Epidermal melanocyte (primary cell): ENCODE measurements at regions not wholly inside any gene's neighbourhood (a gene's known extent, or its start where the extent isn't known, plus 50 kb on each side); places are given as distances from the start of the nearest gene placed in this dataset.

Experiments used
- DNase-seq: peaks from one replicate; pipeline ENCODE4 v3.0.0; 2011; ENCODE audit warnings: low spot score; ENCODE audit not compliant: insufficient read length

DNA sequence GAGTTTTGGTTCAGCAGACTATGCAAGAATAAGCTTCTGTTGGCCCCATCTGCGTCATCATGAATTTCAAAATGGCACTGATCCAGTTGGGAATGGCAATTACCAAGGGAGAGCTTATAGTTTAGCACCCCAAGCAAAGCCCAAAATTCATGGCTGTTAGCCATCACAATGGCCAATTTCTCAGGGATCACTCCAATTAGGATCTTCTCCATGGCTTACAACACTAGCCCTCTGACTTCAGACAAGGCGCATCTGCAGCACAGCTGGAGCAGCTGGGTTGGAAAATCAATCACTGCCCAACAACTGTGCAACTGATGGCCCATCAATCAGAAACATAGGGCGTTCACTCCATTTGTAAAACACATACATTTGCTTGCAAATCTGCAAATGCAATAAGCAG, 273.6 kb downstream of the SRBD1 start:
- no peak for DNase-seq

DNA sequence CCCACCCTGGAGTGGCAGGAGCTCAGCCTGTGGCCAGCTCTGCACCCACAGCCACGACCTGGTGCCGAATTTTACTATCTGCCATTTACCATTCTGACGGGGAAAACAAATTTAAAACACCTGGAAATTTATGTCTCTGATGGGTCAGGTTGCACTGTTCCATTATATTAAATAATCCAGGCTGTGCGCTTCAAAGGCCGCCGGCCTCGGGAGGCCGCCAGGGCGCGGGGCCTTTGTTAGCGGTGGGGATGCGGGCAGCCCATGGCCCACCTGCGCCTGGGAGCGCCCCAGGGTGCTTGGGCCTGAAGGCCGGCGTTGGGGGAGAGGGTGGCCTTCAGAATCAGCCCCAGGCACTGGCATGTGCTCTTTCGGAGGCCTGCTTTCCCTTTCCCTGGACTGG, 276.9 kb downstream of the SRBD1 start:
- DNase-seq = no peak

DNA sequence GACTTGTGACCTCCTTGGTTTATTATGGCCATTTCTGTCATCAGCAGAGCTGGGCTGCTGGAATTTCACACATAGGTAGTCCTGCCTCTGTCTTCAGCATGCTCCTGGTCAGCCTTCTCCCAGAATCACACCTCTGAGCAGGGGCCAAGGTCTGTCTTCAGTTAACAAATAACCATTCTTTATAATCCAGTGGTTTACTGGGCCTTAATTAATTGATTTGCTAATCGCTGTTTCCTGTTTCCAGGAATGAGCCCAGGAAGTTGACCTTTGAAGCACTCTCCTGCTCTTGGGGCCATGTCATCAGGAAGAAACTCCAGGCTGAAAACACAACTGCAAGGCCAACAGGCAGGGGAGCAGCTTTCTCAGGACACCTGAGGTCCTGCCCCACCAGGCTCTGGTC, 278.5 kb downstream of the SRBD1 start:
- DNase-seq = no peak

DNA sequence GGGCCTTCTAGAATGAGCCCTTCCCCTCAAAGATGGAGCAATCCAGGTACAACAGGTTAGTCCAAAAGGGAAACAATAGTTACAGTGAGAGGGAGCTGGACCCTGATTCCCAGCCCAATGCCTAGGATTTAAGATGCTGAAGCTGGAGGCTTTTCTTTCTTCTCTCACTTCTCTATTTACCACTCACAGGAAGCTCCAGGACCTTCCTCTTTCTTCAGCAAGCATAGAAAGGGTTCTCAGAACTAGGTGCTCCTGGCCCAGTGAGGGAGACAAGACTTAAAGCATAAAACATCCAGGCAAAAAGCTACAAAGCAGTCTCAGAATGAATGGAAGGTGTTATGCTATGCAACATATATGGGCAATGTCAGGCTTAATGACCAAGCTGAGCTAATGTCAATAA, 279.0 kb downstream of the SRBD1 start:
- no peak for DNase-seq

DNA sequence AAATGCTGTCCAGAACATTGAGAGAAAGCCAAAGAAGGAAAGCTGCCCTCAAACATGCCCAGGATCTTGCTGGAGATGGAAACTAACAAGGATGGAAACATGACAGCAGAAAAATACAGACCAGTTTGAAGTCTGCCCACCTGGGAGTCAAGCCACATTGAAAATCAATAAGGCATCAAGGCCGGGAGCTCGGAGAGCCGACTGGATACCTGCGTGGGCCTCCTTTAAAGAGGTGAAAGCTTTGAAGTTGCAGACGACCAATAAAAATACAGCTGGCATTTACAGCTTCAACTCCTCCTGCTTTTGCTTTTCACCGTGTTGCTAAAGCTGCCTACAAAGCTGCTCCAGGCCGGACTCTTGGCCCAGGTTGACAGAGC, 279.7 kb downstream of the SRBD1 start:
- DNase-seq = no peak

DNA sequence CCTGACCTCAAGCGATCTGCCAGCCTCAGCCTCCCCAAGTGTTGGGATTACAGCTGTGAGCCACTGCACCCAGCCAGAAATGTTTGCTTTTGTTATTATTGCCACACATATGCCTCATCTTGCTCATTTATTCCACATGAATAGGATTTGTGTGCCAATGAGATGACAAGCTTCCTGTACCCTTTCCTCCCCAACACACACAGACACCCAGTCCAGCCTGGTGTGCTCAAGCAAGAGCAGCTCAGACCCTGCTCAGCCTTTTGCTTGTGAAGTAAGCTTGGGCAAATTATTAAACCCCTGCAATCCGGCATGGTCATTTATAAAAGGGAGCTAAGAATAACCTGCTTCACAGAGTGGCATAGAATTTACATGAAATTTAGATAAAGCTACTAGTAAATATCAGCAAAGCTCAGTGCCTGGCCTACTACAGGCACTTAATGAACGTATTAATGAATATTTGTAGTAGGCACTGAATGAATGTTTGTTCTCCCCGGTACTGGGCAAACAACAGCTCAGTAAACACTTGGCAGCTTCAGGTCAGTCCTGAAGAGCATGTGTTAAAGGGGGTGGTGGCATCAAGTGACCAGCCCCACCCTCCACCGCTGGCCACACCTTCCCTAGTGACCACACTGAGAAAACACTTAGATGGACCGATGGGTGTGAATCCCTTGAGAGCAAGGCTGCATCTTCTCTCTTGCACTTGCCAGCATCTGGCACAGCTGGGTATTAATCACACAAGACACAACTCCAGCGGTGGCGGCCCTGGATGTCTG, 280.2 kb downstream of the SRBD1 start:
- no peak for DNase-seq

DNA sequence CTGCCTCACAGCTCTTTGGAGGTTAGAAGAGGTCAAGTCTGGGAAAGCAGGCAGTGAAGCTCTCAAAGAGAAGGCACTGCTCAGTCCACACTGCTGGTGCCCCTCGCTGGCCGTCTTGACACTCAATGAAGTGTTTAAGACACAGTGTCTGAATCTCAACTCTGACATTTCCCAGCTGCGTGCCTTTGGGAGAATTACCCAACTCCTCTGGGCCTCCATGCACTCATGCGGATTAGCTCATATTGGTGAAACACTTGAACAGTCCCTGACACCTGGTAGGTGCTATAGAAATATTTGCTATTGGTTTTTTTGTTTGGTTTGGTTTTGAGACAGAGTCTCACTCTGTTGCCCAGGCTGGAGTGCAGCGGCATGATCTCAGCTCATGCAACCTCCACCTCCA, 281.0 kb downstream of the SRBD1 start:
- DNase-seq = no peak

DNA sequence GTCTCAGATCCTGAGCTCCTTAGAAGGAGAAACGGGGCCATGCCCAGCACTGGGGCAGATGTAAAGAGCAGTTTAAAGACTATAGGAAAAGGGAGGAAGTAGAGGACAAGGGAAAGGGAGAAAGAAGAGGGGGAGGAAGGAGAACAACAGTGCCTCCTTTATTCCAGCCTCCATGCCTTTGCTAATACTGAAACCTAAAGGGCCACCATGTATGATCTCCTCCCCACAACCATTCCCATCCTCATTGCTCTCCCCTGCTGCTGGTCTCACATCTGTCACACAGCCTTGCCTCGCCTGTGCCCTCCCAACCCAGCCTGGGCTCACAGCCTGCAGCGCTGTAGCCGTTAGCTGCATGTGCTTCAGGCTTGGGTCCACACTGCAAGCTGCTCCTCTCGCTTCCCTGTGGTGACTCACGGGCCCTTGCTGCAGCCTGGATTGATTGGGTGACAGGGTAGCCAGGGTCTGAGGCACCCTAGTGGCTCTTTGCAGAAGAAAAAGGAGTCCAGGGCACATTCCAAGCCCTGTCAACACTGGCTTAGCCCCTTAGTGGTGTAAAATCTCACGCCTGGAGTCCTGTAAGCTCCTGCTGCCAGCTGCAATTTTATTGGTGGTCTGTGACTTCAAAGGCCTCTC, 281.9 kb downstream of the SRBD1 start:
- DNase-seq = no peak

DNA sequence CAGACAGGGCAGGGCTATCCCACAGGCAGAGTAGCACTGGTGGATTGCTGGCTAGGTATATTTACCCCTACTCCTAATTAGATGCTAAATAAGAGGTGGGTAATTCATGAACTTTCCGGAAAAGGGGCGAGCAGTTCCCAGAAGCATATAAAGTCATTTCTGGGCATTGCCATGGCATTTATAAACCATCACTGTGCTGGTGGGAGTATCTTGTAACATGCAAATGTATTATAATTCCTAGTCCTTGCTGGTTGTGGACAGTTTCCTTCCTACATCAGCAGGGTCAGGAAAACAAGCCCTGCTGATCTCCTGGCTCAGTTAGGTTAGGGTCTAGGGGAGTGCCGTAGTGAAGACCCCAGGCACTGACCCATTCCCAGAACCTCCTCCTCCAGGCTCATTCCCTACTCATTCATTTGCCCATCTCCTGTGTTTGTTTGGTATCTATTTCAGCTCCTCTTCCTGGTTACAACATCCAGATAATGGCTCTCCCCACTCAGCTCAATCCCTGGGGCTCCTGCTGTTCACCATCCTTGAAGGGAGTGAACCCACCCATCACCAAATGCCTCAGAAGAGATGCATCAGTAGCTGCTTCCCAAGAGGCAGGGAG, 282.7 kb downstream of the SRBD1 start:
- DNase-seq = no peak

DNA sequence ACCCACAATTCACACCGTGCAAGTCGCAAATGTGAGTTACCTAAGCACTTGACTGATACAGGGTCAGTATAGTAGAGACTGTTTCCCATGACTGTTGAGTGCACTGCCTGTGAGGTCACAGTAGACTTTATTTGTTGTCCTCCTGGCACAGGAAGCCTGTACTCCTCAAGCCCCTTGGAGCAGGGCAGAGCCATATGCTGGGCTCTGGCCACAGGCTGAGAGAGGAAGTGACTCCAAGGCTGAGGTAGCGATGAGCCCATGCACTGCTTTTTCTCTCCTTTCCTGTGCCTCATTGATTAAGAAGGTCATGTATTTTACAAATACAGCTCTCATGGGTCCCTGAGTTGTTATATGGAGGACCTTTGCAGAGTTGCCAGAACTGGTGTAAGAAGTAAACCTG, 287.7 kb downstream of the SRBD1 start:
- no peak for DNase-seq

DNA sequence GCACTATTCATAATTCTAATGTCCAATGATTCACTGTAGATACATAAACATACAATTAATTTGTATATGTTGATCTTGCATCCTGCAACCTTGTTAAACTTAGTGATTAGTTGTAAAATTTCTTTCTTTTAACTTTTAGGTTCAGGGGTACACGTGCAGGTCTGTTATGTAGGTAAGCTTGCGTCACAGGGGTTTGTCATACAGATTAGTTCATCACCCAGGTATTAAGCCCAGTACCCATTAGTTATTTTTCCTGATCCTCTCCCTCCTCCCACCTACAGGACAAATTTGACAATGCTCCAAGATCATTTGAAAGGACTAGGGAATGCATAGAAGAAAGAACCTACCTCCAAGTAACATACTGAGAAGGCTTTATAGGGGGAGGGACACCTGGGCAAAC, 290.1 kb downstream of the SRBD1 start:
- no peak for DNase-seq

DNA sequence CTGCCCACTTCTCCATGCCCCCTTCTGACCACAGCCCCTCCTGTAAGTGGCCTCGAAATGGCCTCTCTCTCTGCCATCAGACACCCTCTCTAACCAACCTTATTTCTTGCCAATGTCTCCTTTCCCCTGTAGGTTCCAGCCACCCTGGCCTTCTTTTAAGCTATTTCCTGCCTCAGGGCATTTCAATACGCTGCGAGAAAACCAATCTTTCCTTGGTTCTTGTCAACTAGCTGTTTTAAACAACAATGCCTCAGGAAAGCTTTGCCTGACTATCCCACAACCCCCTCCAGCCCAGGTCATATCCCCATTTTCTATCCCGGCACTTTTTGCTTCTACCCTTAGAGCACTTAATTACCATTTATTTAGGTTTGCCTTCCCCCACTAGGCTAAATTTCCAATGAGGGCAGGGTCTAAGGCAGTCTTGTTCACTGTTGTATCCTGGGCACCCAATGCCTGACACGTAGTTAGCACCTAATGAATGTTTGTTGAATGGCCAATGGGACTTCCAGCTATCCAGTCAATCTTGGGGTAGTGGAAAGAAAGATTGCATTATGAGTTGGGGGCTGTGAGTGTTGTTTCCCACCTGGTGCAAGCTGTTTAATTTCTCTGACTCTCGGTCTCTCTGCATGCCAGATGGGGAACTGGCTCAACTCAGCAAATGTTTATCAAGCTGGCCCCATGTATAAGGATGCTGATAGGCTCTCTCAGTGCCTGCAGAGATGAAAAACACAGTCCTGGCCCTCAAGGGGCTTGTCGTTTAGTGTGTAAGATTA, 291.2 kb downstream of the SRBD1 start:
- DNase-seq = no peak

DNA sequence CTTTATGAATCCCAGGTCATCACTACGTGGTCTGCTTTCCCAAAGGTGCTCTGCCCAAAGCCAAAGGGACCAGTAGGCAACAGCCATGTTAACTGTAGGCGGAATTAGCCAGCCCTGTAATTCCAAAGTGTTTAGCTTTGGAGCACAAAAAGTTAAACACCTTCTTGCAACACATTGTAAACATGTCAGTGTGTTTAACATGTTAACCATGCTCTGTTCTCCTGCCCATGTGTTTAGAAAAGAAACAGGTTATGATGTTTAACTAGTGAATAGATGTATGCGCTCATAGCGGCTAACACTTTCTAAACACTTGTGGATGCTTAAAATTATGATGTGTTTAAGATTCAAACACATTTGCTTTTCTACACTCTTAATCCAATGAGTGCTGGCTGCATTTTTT, 292.4 kb downstream of the SRBD1 start:
- DNase-seq = no peak

DNA sequence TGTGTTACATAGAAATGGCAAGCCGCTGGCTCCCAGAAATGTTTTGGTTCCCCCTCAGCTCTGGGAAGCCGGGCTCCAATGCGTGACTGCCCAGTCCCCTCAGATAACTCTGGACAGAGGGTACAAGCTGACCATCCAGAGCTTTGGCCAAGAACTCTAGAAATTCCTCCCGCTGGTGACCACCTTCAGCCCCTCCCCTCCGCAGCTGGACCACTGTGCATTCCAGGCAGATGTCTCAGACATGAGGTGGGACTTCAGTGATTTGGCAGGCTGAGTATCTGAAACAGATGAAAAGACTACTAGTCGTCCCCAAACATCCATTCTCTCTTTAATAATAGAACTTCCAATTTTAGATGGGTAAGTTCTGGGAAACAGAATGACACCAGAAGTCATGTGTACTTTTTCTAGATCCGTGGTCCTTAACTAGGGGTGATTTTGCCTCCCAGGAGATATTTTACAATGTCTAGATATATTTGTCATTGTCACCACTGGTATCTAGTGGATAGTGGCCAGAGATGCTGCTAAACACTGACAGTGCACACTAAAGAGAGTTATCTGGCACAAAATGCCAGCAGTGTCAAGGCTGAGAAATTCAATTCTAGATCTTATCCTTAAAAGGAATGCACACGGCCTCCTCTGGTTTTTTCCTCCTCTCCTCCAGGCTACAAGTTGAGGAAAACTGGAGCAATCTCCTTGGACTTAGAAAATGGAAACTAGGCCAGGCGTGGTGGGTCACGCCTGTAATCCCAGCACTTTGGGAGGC, 294.3 kb downstream of the SRBD1 start:
- DNase-seq = no peak

DNA sequence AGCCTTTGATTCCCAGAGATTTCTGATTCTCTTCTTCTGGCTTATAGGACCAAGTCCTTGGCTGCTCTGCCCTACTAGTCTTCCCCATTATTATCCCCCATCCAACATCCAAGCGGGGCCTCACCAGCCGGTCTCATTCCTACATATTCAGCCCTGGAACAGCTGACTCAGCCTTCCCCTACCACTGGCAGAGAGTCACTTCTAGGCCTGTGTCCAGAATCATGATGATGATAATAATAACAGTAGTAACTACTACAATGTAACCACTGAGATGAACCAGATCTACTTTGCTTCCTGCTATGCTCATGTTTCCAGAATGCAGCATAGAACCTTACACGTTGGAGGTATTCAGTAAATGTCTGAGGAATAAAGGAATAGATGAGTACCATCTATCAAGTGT, 295.2 kb downstream of the SRBD1 start:
- DNase-seq = no peak

DNA sequence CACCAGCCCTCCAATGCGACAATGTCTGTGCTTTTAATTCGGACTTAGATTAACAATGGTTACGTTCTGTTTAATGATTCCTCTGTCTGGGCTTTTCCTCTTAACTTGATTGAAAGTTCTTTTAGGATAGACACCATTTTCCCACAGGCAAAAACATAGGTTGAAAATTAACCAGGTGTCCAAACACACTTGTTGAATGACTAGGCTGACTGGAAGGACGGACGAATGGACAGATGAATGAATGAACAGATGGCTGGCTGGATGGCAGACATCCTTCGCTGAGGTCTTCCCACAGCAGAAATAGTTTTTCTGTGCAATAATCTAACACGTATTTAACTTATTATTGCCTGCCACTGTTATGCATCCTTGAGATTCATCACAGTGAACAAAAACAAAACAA, 298.8 kb downstream of the SRBD1 start:
- no peak for DNase-seq

DNA sequence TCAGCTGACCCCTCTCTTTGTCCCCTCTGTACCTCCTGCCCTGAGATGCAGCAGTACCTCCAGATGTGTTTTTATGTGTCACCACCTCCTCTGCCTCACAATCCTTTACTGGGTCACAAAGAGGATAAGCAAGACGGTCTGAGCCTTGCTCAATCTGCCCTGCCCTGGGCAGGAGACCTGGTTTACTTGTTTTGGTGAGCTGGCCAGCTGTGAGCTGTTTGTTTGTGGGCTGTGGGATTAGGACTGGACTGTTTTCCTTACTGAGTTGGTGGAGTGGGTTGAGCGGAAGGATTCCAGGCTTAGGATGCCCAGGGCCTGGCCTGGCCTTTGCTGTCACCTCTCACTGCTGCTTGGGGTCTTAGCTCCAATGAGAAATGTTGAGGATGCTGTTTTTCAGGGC, 299.5 kb downstream of the SRBD1 start:
- DNase-seq = no peak

DNA sequence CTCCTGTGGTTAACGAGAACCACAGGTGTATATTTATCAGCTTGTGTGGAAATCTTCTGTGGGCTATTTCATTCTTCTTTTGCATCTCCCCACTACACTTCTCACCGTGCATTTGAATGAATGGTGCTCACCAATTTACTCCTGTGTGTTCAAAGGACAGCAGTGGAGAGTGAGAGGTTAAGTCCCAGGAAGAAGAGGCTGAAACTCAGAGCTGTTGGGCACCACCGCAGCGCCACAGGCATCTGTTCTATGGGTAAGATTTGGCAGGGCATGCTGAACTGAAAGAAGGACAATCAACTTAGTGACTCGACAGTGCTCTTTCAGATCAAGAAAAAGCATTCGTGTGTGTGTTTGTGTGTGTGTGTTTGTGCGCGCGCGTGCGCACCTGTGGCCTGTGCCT, 297.9 kb upstream of the SIX2 start:
- no peak for DNase-seq

DNA sequence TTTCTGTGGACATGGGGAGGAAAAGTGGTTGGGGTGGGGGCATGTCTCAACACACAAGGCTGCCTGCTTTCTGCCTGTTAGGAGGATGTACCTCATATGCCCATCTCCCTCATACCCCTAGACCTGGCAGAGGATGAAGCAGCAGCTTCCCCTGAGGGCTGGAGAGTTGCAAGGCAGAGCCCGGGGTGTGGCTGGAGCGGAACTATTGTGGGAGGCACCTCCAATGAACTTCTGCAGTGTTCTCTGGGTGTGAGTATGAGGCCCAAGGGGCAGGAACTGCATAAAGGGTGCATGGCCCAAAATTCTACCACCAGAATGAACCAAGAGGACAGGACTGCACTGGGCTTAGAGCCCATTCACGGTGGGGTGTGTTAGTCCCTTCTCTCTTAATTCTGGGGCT, 296.3 kb upstream of the SIX2 start:
- no peak for DNase-seq

DNA sequence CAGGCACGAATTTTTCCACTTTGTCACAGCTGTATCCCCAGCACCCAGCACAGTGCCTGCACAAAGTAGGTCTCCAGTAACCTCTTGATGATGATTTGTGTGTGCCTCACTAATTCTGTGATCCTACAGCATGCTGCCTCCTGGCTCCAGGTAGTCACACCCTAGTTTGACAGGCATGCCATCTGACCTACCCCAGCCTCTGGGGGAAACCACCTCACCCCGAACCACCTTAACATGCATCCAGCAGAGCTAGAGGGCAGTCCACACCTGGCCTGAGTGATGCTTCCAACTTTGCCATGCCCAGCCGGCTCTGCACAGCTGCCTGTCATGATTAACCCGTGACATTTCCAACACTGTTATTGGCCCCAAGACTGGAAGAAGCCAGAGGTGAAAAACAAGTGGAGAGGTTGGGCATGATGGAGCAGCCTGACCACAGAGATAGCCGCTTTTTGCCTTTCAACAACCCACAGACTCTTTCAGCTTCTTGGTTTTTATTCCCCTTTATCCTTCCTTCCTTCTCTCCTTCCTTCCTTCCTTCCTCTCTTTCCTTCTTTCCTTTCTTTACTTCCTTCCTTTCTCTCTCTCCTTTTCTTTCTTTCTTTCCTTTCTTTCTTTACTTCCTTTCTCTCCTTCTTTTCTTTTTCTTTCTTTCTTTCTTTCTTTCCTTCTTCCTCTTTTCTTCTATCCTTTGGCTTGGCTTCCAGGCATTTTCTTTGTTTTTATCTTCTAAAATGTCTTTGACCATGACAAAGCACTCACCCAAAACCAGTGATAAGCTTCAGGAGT, 294.4 kb upstream of the SIX2 start:
- DNase-seq = no peak
